Nephron (organoid): ENCODE measurements at regions not wholly inside any gene's neighbourhood (a gene's known extent, or its start where the extent isn't known, plus 50 kb on each side); places are given as distances from the start of the nearest gene placed in this dataset.

Experiments used
- H3K27ac Mint-ChIP-seq, 3 experiments: 2 replicates each; pipeline ENCODE4 v1.8.0; 2020; ENCODE audit warnings: mixed read lengths in 3 of 3, mild to moderate bottlenecking in 2 of 3, moderate library complexity in 1 of 3
- H3K27me3 Mint-ChIP-seq: 2 replicates; pipeline ENCODE4 v1.8.0; 2021; ENCODE audit warnings: low read depth, mild to moderate bottlenecking, moderate library complexity, mixed read lengths
- H3K36me3 Mint-ChIP-seq: 2 replicates; pipeline ENCODE4 v1.8.0; 2020; ENCODE audit warnings: low read depth, mixed read lengths
- H3K4me1 Mint-ChIP-seq: 2 replicates; pipeline ENCODE4 v1.8.0; 2020; ENCODE audit warnings: mixed read lengths
- H3K4me3 Mint-ChIP-seq, 3 experiments: 2 replicates each; pipeline ENCODE4 v1.8.0; 2020; ENCODE audit warnings: mild to moderate bottlenecking in 3 of 3, mixed read lengths in 3 of 3, moderate library complexity in 2 of 3
- H3K9me3 Mint-ChIP-seq: 2 replicates; pipeline ENCODE4 v1.8.0; 2020; ENCODE audit warnings: mixed read lengths
- CTCF ChIP-seq, 3 experiments: fragments of 200-600 bp; sonication (generic); IDR thresholded peaks; one replicate each; pipeline ENCODE4 v1.5.0; 2021; ENCODE audit warnings: antibody characterized with exemption in 3 of 3; ENCODE audit not compliant: unreplicated experiment in 3 of 3

- Mint-ChIP-seq H3K27ac (no peak overlapping the region), H3K9me3 (peaks cover 17% of the 10 kb centered on the region), H3K27me3 (peaks cover 23% of the 10 kb centered on the region), H3K4me1 (peaks cover 21% of the 10 kb centered on the region), H3K36me3 (no peaks in the 10 kb centered on the region), H3K4me3 (no peak overlapping the region)
- no peak for TF ChIP-seq CTCF (IDR thresholded peaks at IDR 0.05; ENCODE audit: unreplicated experiment in 3 of 3)
These were observed 173.2 kb downstream of the VEGFA start for GRCh38 chr6:43943099-43943766.

DNA sequence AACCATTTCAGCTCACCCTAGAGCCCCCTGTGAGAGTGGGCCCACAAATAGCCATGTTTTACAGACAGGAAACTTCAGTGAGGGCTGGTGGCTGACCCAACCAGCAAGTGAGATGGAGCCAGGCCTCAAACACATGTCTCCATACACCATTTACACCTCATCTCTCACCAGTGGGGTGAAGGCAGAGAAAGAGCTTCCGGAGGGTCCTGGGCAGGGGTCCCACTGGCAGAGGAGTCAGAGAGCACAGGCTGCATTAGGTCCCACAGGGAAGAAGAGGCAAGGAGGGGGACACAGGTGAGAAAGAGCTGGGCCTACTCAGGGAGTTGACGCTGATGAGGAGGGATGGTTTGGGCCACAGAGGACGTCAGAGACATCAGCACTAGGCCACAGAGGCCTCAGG lies 172.6 kb downstream of the VEGFA start:
- H3K27ac Mint-ChIP-seq = no peak overlapping the region
- peaks cover 27% of the 10 kb centered on the region for H3K27me3 Mint-ChIP-seq
- no peak overlapping the region for H3K4me3 Mint-ChIP-seq
- H3K36me3 Mint-ChIP-seq = no peaks in the 10 kb centered on the region
- peaks cover 25% of the 10 kb centered on the region for H3K4me1 Mint-ChIP-seq
- TF ChIP-seq CTCF (IDR thresholded peaks at IDR 0.05; ENCODE audit: unreplicated experiment in 3 of 3) = no peak
- peaks cover 17% of the 10 kb centered on the region for H3K9me3 Mint-ChIP-seq

GRCh38 chr6:43942011-43942442 lies 172.0 kb downstream of the VEGFA start:
- Mint-ChIP-seq H3K27me3 (peaks cover 31% of the 10 kb centered on the region), H3K4me1 (peaks cover 25% of the 10 kb centered on the region), H3K36me3 (no peaks in the 10 kb centered on the region), H3K27ac (peak overlapping the region in 1 of 3 experiments; percentile 7), H3K4me3 (no peak overlapping the region), H3K9me3 (peaks cover 17% of the 10 kb centered on the region)
- TF ChIP-seq CTCF (IDR thresholded peaks at IDR 0.05; ENCODE audit: unreplicated experiment in 3 of 3) = no peak

- peak overlapping the region in 1 of 3 experiments; percentile 7 for H3K27ac Mint-ChIP-seq
These were observed 171.2 kb downstream of the VEGFA start for GRCh38 chr6:43941174-43941573.

DNA sequence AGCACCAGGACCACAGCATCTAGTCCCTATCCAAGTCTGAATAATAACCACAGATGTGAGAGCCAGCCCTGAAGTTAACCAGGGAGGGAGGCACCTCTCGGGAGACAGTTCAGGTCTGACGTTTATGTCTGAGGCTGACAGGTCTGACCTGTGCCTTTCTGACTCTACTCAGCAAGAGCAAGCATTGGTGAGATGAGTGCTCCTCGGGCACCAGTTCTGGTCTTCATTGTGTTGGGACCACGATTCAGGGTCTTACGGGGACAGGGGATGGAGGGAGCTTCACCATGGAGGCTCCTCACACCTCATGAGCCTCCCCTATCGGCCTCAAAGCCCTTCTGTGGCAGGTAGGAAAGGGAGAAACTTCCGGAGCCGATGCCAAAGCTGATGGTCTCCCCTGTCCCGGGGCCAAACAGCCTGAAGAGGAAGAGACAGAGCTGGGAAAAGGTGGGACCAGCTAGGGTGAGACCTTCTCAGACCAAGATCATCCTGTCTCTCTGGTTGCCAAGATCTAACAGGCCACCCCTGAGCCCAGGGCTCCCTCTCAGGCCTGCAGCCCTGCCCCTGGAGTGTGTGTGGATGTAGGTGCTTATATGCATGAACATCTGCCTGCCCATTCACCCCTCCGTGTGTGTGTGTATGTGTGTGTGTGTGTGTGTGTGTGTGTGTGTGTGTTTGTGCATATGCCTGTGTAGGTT lies 170.5 kb downstream of the VEGFA start:
- Mint-ChIP-seq H3K36me3 (no peaks in the 10 kb centered on the region), H3K27ac (no peak overlapping the region), H3K9me3 (peaks cover 10% of the 10 kb centered on the region), H3K27me3 (peaks cover 36% of the 10 kb centered on the region), H3K4me3 (no peak overlapping the region), H3K4me1 (peaks cover 34% of the 10 kb centered on the region)
- TF ChIP-seq CTCF (IDR thresholded peaks at IDR 0.05; ENCODE audit: unreplicated experiment in 3 of 3) = no peak

More at GRCh38 chr6:43941174-43941573, 171.2 kb downstream of the VEGFA start:
- Mint-ChIP-seq H3K36me3 (no peaks in the 10 kb centered on the region), H3K27me3 (peaks cover 34% of the 10 kb centered on the region), H3K4me1 (peaks cover 30% of the 10 kb centered on the region), H3K4me3 (no peak overlapping the region), H3K9me3 (peaks cover 14% of the 10 kb centered on the region)
- no peak for TF ChIP-seq CTCF (IDR thresholded peaks at IDR 0.05; ENCODE audit: unreplicated experiment in 3 of 3)

- peaks cover 39% of the 10 kb centered on the region for H3K4me1 Mint-ChIP-seq
- H3K4me3 Mint-ChIP-seq = no peak overlapping the region
- peaks cover 38% of the 10 kb centered on the region for H3K27me3 Mint-ChIP-seq
- H3K36me3 Mint-ChIP-seq = no peaks in the 10 kb centered on the region
- TF ChIP-seq CTCF (IDR thresholded peaks at IDR 0.05; ENCODE audit: unreplicated experiment in 3 of 3) = no peak
- peaks cover 7% of the 10 kb centered on the region for H3K9me3 Mint-ChIP-seq
- H3K27ac Mint-ChIP-seq = no peak overlapping the region
These were observed 170.0 kb downstream of the VEGFA start for GRCh38 chr6:43940071-43940392.
